SK-N-MC (cell line): ENCODE measurements at regions not wholly inside any gene's neighbourhood (a gene's known extent, or its start where the extent isn't known, plus 50 kb on each side); places are given as distances from the start of the nearest gene placed in this dataset.

Experiments used
- DNase-seq: peaks from one replicate; pipeline ENCODE4 v3.0.0-alpha.2; 2011; ENCODE audit warnings: low read depth, low spot score
- H3K27ac ChIP-seq: fragments of 200-600 bp; sonication (generic); 2 replicates; pipeline ENCODE4 v1.5.1; 2016; ENCODE audit warnings: mixed run types
- H3K36me3 ChIP-seq: fragments of 200-600 bp; sonication (generic); 2 replicates; pipeline ENCODE4 v1.6.1; 2017; ENCODE audit warnings: antibody characterized with exemption, low read length, mixed read lengths; ENCODE audit not compliant: insufficient read depth
- H3K4me3 ChIP-seq: fragments of 200-600 bp; sonication (generic); 2 replicates; pipeline ENCODE4 v1.5.1; 2016
- H3K9ac ChIP-seq: fragments of 200-600 bp; sonication (generic); 2 replicates; pipeline ENCODE4 v1.8.0; 2017; ENCODE audit warnings: mixed run types, mixed read lengths; ENCODE audit not compliant: insufficient read length
- H3K9me3 ChIP-seq: fragments of 200-600 bp; sonication (generic); 2 replicates; pipeline ENCODE4 v1.6.1; 2017; ENCODE audit warnings: low read depth, mild to moderate bottlenecking, antibody characterized with exemption, low read length, moderate library complexity, mixed read lengths
- EZH2 ChIP-seq: fragments of 200-600 bp; sonication (generic); IDR thresholded peaks from one replicate; pipeline ENCODE4 v1.6.1; 2017; ENCODE audit warnings: antibody characterized with exemption
- FOXP2 ChIP-seq: optimal IDR thresholded peaks from 2 replicates; pipeline ENCODE3; 2011; ENCODE audit warnings: mild to moderate bottlenecking, moderate library complexity; ENCODE audit not compliant: insufficient read depth; ENCODE audit errors: extremely low read length, control extremely low read depth
- POLR2AphosphoS5 ChIP-seq: IDR thresholded peaks from 2 replicates; pipeline ENCODE4 v1.6.1; 2012; ENCODE audit warnings: mild to moderate bottlenecking, low read depth, low read length, borderline replicate concordance

GRCh38 chr3:73677336-73678024 lies 52.7 kb upstream of the PDZRN3 start:
- no peaks in the 10 kb centered on the region for H3K9me3 ChIP-seq
- TF ChIP-seq FOXP2 (no peak), POLR2AphosphoS5 (no peak), EZH2 (no peak)
- H3K9ac ChIP-seq = no peak overlapping the region
- H3K4me3 ChIP-seq = no peak overlapping the region
- H3K36me3 ChIP-seq = no peaks in the 10 kb centered on the region
- no peak overlapping the region for H3K27ac ChIP-seq
- DNase-seq = no peak
